ENCODE measurements at regions not wholly inside any gene's neighbourhood (a gene's known extent, or its start where the extent isn't known, plus 50 kb on each side); places are given as distances from the start of the nearest gene placed in this dataset.
"Not testable (repeated sequence)": the region's sequence is repeated elsewhere in the genome, so short reads cannot be mapped to it uniquely, and the experiment has no call there.

DNA sequence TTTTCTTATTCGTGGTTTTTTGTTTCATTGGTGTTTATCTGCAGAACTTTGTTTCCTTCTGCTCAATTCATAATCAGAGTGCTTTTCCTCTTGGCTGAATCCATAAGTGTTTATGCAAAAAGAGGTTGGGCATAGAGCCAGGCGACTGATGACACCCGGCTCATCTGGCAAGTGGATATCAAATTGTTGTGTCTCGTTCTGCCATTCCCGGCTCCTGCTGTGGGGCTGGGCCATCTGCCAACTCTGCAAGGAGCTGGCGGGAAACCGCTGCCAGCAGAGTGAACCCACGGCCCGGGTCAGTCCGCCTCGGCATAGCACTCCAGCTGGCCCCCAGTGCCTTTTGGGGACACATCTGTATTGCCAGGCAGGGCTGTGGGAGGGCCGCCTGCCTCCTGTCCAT, 83.0 kb upstream of the ROPN1B start:
- TF ChIP-seq, protein P1, sequence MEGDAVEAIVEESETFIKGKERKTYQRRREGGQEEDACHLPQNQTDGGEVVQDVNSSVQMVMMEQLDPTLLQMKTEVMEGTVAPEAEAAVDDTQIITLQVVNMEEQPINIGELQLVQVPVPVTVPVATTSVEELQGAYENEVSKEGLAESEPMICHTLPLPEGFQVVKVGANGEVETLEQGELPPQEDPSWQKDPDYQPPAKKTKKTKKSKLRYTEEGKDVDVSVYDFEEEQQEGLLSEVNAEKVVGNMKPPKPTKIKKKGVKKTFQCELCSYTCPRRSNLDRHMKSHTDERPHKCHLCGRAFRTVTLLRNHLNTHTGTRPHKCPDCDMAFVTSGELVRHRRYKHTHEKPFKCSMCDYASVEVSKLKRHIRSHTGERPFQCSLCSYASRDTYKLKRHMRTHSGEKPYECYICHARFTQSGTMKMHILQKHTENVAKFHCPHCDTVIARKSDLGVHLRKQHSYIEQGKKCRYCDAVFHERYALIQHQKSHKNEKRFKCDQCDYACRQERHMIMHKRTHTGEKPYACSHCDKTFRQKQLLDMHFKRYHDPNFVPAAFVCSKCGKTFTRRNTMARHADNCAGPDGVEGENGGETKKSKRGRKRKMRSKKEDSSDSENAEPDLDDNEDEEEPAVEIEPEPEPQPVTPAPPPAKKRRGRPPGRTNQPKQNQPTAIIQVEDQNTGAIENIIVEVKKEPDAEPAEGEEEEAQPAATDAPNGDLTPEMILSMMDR (IDR thresholded peaks at IDR 0.05): not testable (repeated sequence)
- not testable (repeated sequence) for TF ChIP-seq POLR2A (IDR thresholded peaks at IDR 0.05)

Data from lower leg skin (tissue), 3 donors.